ENCODE measurements at regions not wholly inside any gene's neighbourhood (a gene's known extent, or its start where the extent isn't known, plus 50 kb on each side); places are given as distances from the start of the nearest gene placed in this dataset.

DNA sequence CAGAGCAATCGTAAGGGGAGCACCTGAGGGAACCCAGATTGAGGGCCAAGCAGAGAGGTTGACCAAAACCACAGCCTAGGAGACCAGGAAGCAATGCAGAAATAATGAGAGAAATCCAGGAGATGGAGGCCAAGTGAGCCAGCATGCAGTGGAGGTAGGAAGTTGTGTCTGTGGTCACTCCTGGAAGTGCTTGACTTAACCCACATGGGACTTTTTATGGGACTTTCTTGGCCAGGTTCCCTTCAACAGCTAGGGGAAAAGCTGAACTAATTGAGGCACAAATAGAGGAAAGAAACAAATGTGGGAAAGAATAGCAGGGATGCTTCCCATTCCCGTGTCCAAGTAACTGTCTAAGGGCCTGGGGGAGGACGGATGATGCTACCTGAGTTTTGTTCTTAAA lies 293.2 kb upstream of the CLINT1 start:
- TF ChIP-seq, protein P1, sequence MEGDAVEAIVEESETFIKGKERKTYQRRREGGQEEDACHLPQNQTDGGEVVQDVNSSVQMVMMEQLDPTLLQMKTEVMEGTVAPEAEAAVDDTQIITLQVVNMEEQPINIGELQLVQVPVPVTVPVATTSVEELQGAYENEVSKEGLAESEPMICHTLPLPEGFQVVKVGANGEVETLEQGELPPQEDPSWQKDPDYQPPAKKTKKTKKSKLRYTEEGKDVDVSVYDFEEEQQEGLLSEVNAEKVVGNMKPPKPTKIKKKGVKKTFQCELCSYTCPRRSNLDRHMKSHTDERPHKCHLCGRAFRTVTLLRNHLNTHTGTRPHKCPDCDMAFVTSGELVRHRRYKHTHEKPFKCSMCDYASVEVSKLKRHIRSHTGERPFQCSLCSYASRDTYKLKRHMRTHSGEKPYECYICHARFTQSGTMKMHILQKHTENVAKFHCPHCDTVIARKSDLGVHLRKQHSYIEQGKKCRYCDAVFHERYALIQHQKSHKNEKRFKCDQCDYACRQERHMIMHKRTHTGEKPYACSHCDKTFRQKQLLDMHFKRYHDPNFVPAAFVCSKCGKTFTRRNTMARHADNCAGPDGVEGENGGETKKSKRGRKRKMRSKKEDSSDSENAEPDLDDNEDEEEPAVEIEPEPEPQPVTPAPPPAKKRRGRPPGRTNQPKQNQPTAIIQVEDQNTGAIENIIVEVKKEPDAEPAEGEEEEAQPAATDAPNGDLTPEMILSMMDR (IDR thresholded peaks at IDR 0.05), result no peak
- TF ChIP-seq POLR2A (IDR thresholded peaks at IDR 0.05), result no peak
